Endothelial cell of umbilical vein (primary cell): ENCODE measurements at regions not wholly inside any gene's neighbourhood (a gene's known extent, or its start where the extent isn't known, plus 50 kb on each side); places are given as distances from the start of the nearest gene placed in this dataset.

Experiments
- BruUV-seq: library from RNA; stranded (reverse); fragments of 400-500 nt; replicated peaks from 2 replicates; lab custom pipeline; 2021; lab: Mats Ljungman, UMichigan
- CTCF ChIA-PET: fragments of 300-600, 350-600 bp; sonication (Branson Sonifier 250); formaldehyde crosslinking; loops from one replicate; lab custom pipeline; 2021; ENCODE audit warnings: antibody characterized with exemption, inconsistent platforms; lab: Charles Lee
- POLR2A ChIA-PET: fragments of 300-600, 350-600 bp; sonication (Branson Sonifier 250); formaldehyde crosslinking; loops from one replicate; lab custom pipeline; 2021; ENCODE audit warnings: antibody characterized with exemption, inconsistent platforms; lab: Charles Lee
- DNase-seq: peaks from one replicate; pipeline ENCODE4 v3.0.0-alpha.2; 2011; ENCODE audit warnings: low read depth, low spot score
- FAIRE-seq: peaks from 2 replicates; lab custom pipeline; 2011; peaks lifted over from hg19 to GRCh38; lab: Jason Lieb, UNC
- H2AFZ ChIP-seq: 2 replicates; pipeline ENCODE4 v1.6.0; 2012; ENCODE audit warnings: low read depth, low read length, control low read depth, inconsistent platforms
- H3K27ac ChIP-seq: 2 replicates; pipeline ENCODE4 v1.5.1; 2011; ENCODE audit warnings: low read depth, mild to moderate bottlenecking, control low read depth, low read length, moderate library complexity; ENCODE audit not compliant: insufficient read depth
- H3K27me3 ChIP-seq, 2 experiments: 2 replicates each; pipeline versions ENCODE4 v1.6.0 to v1.6.1; 2011; ENCODE audit warnings: low read length in 2 of 2, mixed read lengths in 1 of 2; ENCODE audit not compliant: control insufficient read depth in 2 of 2, insufficient read depth in 2 of 2
- H3K36me3 ChIP-seq, 2 experiments: 2 replicates in 1 of 2; 3 replicates in 1 of 2; pipeline ENCODE4 v1.5.1; 2011; ENCODE audit warnings: low read length in 2 of 2, mild to moderate bottlenecking in 1 of 2, moderate library complexity in 1 of 2; ENCODE audit not compliant: control insufficient read depth in 2 of 2, insufficient read depth in 2 of 2; ENCODE audit errors: extremely low read depth in 1 of 2
- H3K4me1 ChIP-seq: 3 replicates; pipeline ENCODE4 v1.5.1; 2011; ENCODE audit warnings: mild to moderate bottlenecking, low read length; ENCODE audit not compliant: control insufficient read depth, insufficient read depth; ENCODE audit errors: extremely low read depth
- H3K4me2 ChIP-seq: 2 replicates; pipeline ENCODE4 v1.6.1; 2011; ENCODE audit warnings: low read length, control low read depth, mixed read lengths; ENCODE audit not compliant: insufficient read depth
- H3K4me3 ChIP-seq, 3 experiments: fragments of 200-600 bp in 1 of 3; sonication (generic), shearing (Covaris generic) in 1 of 3; replicated peaks in 1 of 3; 2 replicates each; pipeline ENCODE4 v1.5.1; 2011 to 2016; ENCODE audit warnings: control low read depth in 3 of 3, low read length in 3 of 3, mild to moderate bottlenecking in 2 of 3, inconsistent platforms in 1 of 3, low read depth in 1 of 3, moderate library complexity in 1 of 3; ENCODE audit not compliant: insufficient read depth in 1 of 3
- H3K79me2 ChIP-seq: 2 replicates; pipeline ENCODE4 v1.6.0; 2012; ENCODE audit warnings: low read length, inconsistent platforms; ENCODE audit not compliant: control insufficient read depth, insufficient read depth
- H3K9ac ChIP-seq: replicated peaks from 2 replicates; pipeline ENCODE3; 2011; ENCODE audit warnings: low read length, control low read depth; ENCODE audit not compliant: insufficient read depth; ENCODE audit errors: extremely low read depth
- H3K9me1 ChIP-seq: replicated peaks from 3 replicates; pipeline ENCODE4 v1.6.0; 2011; ENCODE audit warnings: mild to moderate bottlenecking, low read length; ENCODE audit not compliant: control insufficient read depth, insufficient read depth; ENCODE audit errors: extremely low read depth
- H3K9me3 ChIP-seq: replicated peaks from 2 replicates; pipeline ENCODE4 v1.5.1; 2012; ENCODE audit warnings: low read length, inconsistent platforms; ENCODE audit not compliant: control insufficient read depth, insufficient read depth
- H4K20me1 ChIP-seq: replicated peaks from 2 replicates; pipeline ENCODE3; 2011; ENCODE audit warnings: mild to moderate bottlenecking, low read length; ENCODE audit not compliant: control insufficient read depth, insufficient read depth; ENCODE audit errors: extremely low read depth
- CTCF ChIP-seq, 2 donors: IDR thresholded peaks; 1 replicate in 1 of 2; 2 replicates in 1 of 2; pipeline ENCODE4 v1.5.1; 2011; ENCODE audit warnings: low read length in 2 of 2, mild to moderate bottlenecking in 2 of 2, moderate library complexity in 2 of 2, control low read depth in 1 of 2, inconsistent platforms in 1 of 2, low read depth in 1 of 2; ENCODE audit not compliant: insufficient read depth in 1 of 2; ENCODE audit errors: extremely low read depth in 1 of 2
- EZH2 ChIP-seq: IDR thresholded peaks from 2 replicates; pipeline ENCODE4 v1.6.1; 2012; ENCODE audit warnings: borderline replicate concordance, low read depth, mild to moderate bottlenecking, moderate library complexity, low read length, inconsistent platforms; ENCODE audit not compliant: severe bottlenecking
- FOS ChIP-seq: IDR thresholded peaks from 2 replicates; pipeline ENCODE4 v1.6.1; 2011; ENCODE audit warnings: mild to moderate bottlenecking, low read length, moderate library complexity, borderline replicate concordance; ENCODE audit not compliant: insufficient read depth
- GATA2 ChIP-seq: IDR thresholded peaks from 2 replicates; pipeline ENCODE4 v1.7.0; 2011; ENCODE audit warnings: low read depth, mild to moderate bottlenecking, moderate library complexity, mixed read lengths, low read length; ENCODE audit not compliant: insufficient read length, insufficient read depth
- JUN ChIP-seq: IDR thresholded peaks from 2 replicates; pipeline ENCODE4 v1.6.1; 2011; ENCODE audit warnings: borderline replicate concordance, low read depth; ENCODE audit not compliant: insufficient read length, insufficient read depth
- MAX ChIP-seq: IDR thresholded peaks from 2 replicates; pipeline ENCODE4 v1.6.1; 2011; ENCODE audit not compliant: insufficient read depth, insufficient read length
- MYC ChIP-seq: IDR thresholded peaks from one replicate; pipeline ENCODE4 v1.6.1; 2011; ENCODE audit warnings: mild to moderate bottlenecking, low read depth, low read length
- POLR2A ChIP-seq: IDR thresholded peaks from 2 replicates; pipeline ENCODE4 v1.6.1; 2012; ENCODE audit warnings: low read depth, mild to moderate bottlenecking, control low read depth, low read length
- POLR2AphosphoS5 ChIP-seq: IDR thresholded peaks from 2 replicates; pipeline ENCODE4 v1.6.1; 2012; ENCODE audit warnings: low read depth, mild to moderate bottlenecking, control low read depth, low read length, moderate library complexity; ENCODE audit not compliant: insufficient read depth
- dilution Hi-C: fragments of 300-500 bp; cut with MboI; formaldehyde crosslinking; loops from one replicate; pipeline ENCODE4 v1.15.0; 2019; ENCODE audit warnings: low sequenced_read_pairs; ENCODE audit not compliant: extremely low pct_ligation_motif_present
- intact Hi-C: fragments of 100-400 bp; cut with micrococcal nuclease; formaldehyde crosslinking; loops from one replicate; pipeline ENCODE4 v1.10.0; 2022

DNA sequence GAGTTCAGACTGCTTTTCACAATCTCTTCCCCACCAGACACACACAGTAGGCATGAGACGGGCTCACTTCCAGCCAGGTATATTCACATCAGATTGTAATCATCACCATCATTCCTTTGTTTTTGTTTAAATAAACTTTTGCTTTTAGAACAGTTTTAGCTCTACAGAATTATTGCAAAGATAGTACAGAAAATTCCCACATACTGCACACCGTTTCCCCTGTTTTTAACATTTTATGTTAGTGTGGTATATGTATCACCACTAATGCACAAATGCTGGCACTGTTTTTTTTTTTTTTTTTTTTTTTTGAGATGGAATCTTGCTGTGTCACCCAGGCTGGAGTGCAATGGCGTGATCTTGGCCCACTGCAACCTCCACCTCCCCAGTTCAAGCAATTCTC lies 83.3 kb upstream of the ANO1 start:
- no peaks in the 10 kb centered on the region for H3K36me3 ChIP-seq
- no peaks in the 10 kb centered on the region for H3K4me1 ChIP-seq
- no peaks in the 10 kb centered on the region for H3K79me2 ChIP-seq
- no peaks in the 10 kb centered on the region for H3K9me3 ChIP-seq
- H3K27me3 ChIP-seq = peaks cover 0 to 18% of the 10 kb centered on the region in 2 experiments
- CTCF ChIA-PET = no interaction called here
- POLR2A ChIA-PET = no interaction called here
- no peak overlapping the region for H3K9ac ChIP-seq
- no peaks in the 10 kb centered on the region for H4K20me1 ChIP-seq
- H3K9me1 ChIP-seq = no peaks in the 10 kb centered on the region
- no peak for FAIRE-seq
- DNase-seq = no peak
- TF ChIP-seq FOS (no peak), EZH2 (no peak), POLR2A (no peak), MAX (no peak), CTCF (IDR thresholded peaks at IDR 0.05; ENCODE audit: extremely low read depth in 1 of 2, insufficient read depth in 1 of 2, low read depth in 1 of 2, low read length in 2 of 2) (no peak), GATA2 (no peak), MYC (no peak), POLR2AphosphoS5 (no peak), JUN (no peak)
- no TSS peak for BruUV-seq
- H3K4me3 ChIP-seq = no peak overlapping the region
- dilution Hi-C loops = no loop called here
- H3K4me2 ChIP-seq = no peak overlapping the region
- intact Hi-C loops = no loop called here
- no peak overlapping the region for H2AFZ ChIP-seq
- H3K27ac ChIP-seq = no peak overlapping the region
